Keratinocyte (primary cell): ENCODE measurements at regions not wholly inside any gene's neighbourhood (a gene's known extent, or its start where the extent isn't known, plus 50 kb on each side); places are given as distances from the start of the nearest gene placed in this dataset.

Source experiments
- DNase-seq: peaks from one replicate; pipeline ENCODE4 v3.0.0-alpha.2; 2011; ENCODE audit warnings: low read depth, missing footprints, low spot score
- FAIRE-seq: peaks from 2 replicates; lab custom pipeline; 2011; peaks lifted over from hg19 to GRCh38; lab: Jason Lieb, UNC
- H2AFZ ChIP-seq: 2 replicates; pipeline ENCODE4 v1.6.0; 2012; ENCODE audit warnings: low read length, control low read depth, inconsistent platforms; ENCODE audit not compliant: control insufficient read depth
- H3K27ac ChIP-seq: 2 replicates; pipeline ENCODE4 v1.5.1; 2011; ENCODE audit warnings: low read length; ENCODE audit not compliant: control insufficient read depth, insufficient read depth
- H3K27me3 ChIP-seq: 3 replicates; pipeline ENCODE4 v1.6.0; 2011; ENCODE audit warnings: low read length; ENCODE audit not compliant: control insufficient read depth, insufficient read depth; ENCODE audit errors: extremely low read depth
- H3K36me3 ChIP-seq, 2 experiments: 2 replicates in 1 of 2; 3 replicates in 1 of 2; pipeline ENCODE4 v1.5.1; 2011; ENCODE audit warnings: low read length in 2 of 2, mild to moderate bottlenecking in 1 of 2; ENCODE audit not compliant: control insufficient read depth in 2 of 2, insufficient read depth in 2 of 2; ENCODE audit errors: extremely low read depth in 1 of 2
- H3K4me1 ChIP-seq: 3 replicates; pipeline ENCODE4 v1.5.1; 2011; ENCODE audit warnings: low read length; ENCODE audit not compliant: control insufficient read depth, insufficient read depth; ENCODE audit errors: extremely low read depth
- H3K4me2 ChIP-seq: 3 replicates; pipeline ENCODE4 v1.6.0; 2011; ENCODE audit warnings: low read depth, low read length; ENCODE audit not compliant: control insufficient read depth, insufficient read depth; ENCODE audit errors: extremely low read depth
- H3K4me3 ChIP-seq, 3 experiments: fragments of 200-600 bp in 1 of 3; sonication (generic) in 1 of 3; 2 replicates in 2 of 3; 3 replicates in 1 of 3; pipeline ENCODE4 v1.5.1; 2011 to 2016; ENCODE audit warnings: low read length in 3 of 3, mild to moderate bottlenecking in 3 of 3, control low read depth in 2 of 3, inconsistent platforms in 1 of 3, low read depth in 1 of 3, mixed read lengths in 1 of 3, mixed run types in 1 of 3, moderate library complexity in 1 of 3; ENCODE audit not compliant: control insufficient read depth in 2 of 3, insufficient read depth in 2 of 3; ENCODE audit errors: extremely low read depth in 1 of 3
- H3K79me2 ChIP-seq: 2 replicates; pipeline ENCODE4 v1.6.0; 2012; ENCODE audit warnings: low read length; ENCODE audit not compliant: control insufficient read depth, insufficient read depth
- H3K9ac ChIP-seq: 3 replicates; pipeline ENCODE4 v1.6.0; 2011; ENCODE audit warnings: low read length; ENCODE audit not compliant: control insufficient read depth, insufficient read depth; ENCODE audit errors: extremely low read depth
- H3K9me1 ChIP-seq: 3 replicates; pipeline ENCODE4 v1.6.0; 2011; ENCODE audit warnings: low read length; ENCODE audit not compliant: control insufficient read depth, insufficient read depth; ENCODE audit errors: extremely low read depth
- H3K9me3 ChIP-seq: 2 replicates; pipeline ENCODE4 v1.5.1; 2012; ENCODE audit warnings: low read depth, low read length; ENCODE audit not compliant: control insufficient read depth
- H4K20me1 ChIP-seq: 3 replicates; pipeline ENCODE4 v1.6.0; 2011; ENCODE audit warnings: low read length; ENCODE audit not compliant: control insufficient read depth, insufficient read depth; ENCODE audit errors: extremely low read depth
- CTCF ChIP-seq, 3 experiments: IDR thresholded peaks in 1 of 3; conservative IDR thresholded peaks in 1 of 3; optimal IDR thresholded peaks in 1 of 3; 2 replicates in 2 of 3; 3 replicates in 1 of 3; pipeline versions ENCODE3 to v1.5.1; 2011; ENCODE audit warnings: low read length in 3 of 3, mild to moderate bottlenecking in 3 of 3, moderate library complexity in 2 of 3, control low read depth in 1 of 3, inconsistent platforms in 1 of 3; ENCODE audit not compliant: insufficient read depth in 2 of 3; ENCODE audit errors: extremely low read depth in 1 of 3
- EZH2 ChIP-seq: IDR thresholded peaks from one replicate; pipeline ENCODE4 v1.6.1; 2012; ENCODE audit warnings: inconsistent platforms, mild to moderate bottlenecking, low read length, moderate library complexity
- dilution Hi-C: fragments of 300-500 bp; cut with MboI; formaldehyde crosslinking; loops from one replicate; pipeline ENCODE4 v1.7.0; 2020; ENCODE audit warnings: low sequenced_read_pairs; ENCODE audit not compliant: extremely low pct_ligation_motif_present

GRCh38 chr7:156014201-156014600, 201.9 kb upstream of the SHH start:
- no peak overlapping the region for H3K4me2 ChIP-seq
- no peaks in the 10 kb centered on the region for H4K20me1 ChIP-seq
- H3K9ac ChIP-seq, result no peak overlapping the region
- H3K36me3 ChIP-seq, result no peaks in the 10 kb centered on the region
- H3K27me3 ChIP-seq, result no peaks in the 10 kb centered on the region
- H3K9me3 ChIP-seq, result no peaks in the 10 kb centered on the region
- no peaks in the 10 kb centered on the region for H3K9me1 ChIP-seq
- H3K4me3 ChIP-seq, result no peak overlapping the region
- TF ChIP-seq EZH2, result no peak
- no peak for TF ChIP-seq CTCF (optimal IDR thresholded peaks at IDR 0.05 in 1 of 3, IDR thresholded peaks at IDR 0.05 in 1 of 3, conservative IDR thresholded peaks at IDR 0.05 in 1 of 3; ENCODE audit: extremely low read depth in 1 of 3, insufficient read depth in 2 of 3, low read length in 3 of 3)
- H3K27ac ChIP-seq, result no peak overlapping the region
- no peak for FAIRE-seq
- H2AFZ ChIP-seq, result no peak overlapping the region
- DNase-seq, result no peak
- H3K79me2 ChIP-seq, result no peaks in the 10 kb centered on the region
- dilution Hi-C loops, result no loop called here
- H3K4me1 ChIP-seq, result no peaks in the 10 kb centered on the region

- H3K9me1 ChIP-seq, result no peaks in the 10 kb centered on the region
- dilution Hi-C loops, result no loop called here
- FAIRE-seq, result no peak
Measured at GRCh38 chr7:156012412-156012811, 200.1 kb upstream of the SHH start.

More at GRCh38 chr7:156012412-156012811, 200.1 kb upstream of the SHH start:
- no peak overlapping the region for H2AFZ ChIP-seq
- H3K4me1 ChIP-seq, result no peaks in the 10 kb centered on the region
- no peak overlapping the region for H3K27ac ChIP-seq
- no peaks in the 10 kb centered on the region for H3K9me3 ChIP-seq
- H3K4me3 ChIP-seq, result no peak overlapping the region
- no peak for DNase-seq
- no peak for TF ChIP-seq EZH2
- no peak for TF ChIP-seq CTCF (optimal IDR thresholded peaks at IDR 0.05 in 1 of 3, IDR thresholded peaks at IDR 0.05 in 1 of 3, conservative IDR thresholded peaks at IDR 0.05 in 1 of 3; ENCODE audit: extremely low read depth in 1 of 3, insufficient read depth in 2 of 3, low read length in 3 of 3)
- H3K79me2 ChIP-seq, result no peaks in the 10 kb centered on the region
- H3K4me2 ChIP-seq, result no peak overlapping the region
- no peaks in the 10 kb centered on the region for H4K20me1 ChIP-seq
- H3K36me3 ChIP-seq, result no peaks in the 10 kb centered on the region
- no peak overlapping the region for H3K9ac ChIP-seq
- no peaks in the 10 kb centered on the region for H3K27me3 ChIP-seq
